HG03432 (cell line): ENCODE measurements at regions not wholly inside any gene's neighbourhood (a gene's known extent, or its start where the extent isn't known, plus 50 kb on each side); places are given as distances from the start of the nearest gene placed in this dataset.

Source experiments
- ATAC-seq: cut with Tn5 transposase; IDR thresholded peaks from one replicate; pipeline ENCODE4 v1.9.1; 2021; ENCODE audit warnings: mild to moderate bottlenecking, moderate library complexity; ENCODE audit not compliant: unreplicated experiment

DNA sequence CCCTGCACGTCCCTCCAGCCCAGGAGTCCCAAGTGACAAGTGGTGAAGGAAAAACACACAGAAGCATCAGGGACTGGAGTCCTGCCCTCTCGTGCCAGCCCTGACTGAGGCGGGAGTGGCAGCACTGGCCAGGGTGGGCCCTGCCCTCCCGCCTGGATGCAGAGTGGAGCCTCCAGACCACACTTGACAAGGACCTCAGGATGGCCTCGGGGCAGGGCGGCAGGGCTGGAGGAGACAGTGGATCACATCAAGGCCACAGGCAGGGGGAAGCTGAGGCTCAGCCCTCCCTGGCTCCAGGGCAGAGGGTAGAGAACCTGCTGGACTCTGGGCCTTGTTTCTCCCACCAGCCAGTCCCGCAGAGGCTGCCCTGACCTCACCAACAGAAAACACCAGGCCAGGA, 128.8 kb upstream of the CDH4 start:
- no peak for ATAC-seq

GRCh38 chr20:61123751-61124368, 128.2 kb upstream of the CDH4 start:
- ATAC-seq, result no peak

GRCh38 chr20:61125076-61125475, 127.0 kb upstream of the CDH4 start:
- no peak for ATAC-seq

DNA sequence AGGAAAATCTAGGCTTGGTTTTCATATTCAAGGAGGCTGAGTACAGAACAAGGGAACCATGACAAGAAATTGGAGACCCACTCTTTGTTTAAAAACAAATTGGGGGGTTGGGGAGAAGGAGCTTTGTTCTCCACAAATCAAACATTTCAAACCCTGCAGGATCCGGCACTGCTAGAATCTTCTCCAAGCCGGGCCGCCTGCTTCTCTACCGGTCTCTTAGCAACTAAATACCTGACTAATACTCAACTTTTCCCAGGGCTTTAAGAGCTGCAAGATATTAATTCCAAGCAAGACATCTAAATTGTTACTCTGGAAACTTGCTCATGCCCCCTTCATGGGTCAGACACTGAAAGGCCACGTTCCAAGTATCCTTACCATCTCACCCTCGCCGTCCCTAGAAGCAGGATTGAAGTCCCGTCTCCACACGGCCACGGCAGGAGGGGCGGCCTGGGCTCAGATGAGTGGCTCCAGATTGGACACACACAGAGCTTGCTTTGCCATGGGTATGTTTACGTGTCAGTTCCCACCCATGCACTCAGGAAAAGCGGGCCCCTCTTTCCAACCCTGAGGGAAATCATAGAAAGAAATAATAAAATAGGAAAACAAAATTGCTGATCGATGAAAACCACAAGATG, 126.4 kb upstream of the CDH4 start:
- ATAC-seq, result no peak

GRCh38 chr20:61126369-61127195, 125.5 kb upstream of the CDH4 start:
- ATAC-seq, result no peak

DNA sequence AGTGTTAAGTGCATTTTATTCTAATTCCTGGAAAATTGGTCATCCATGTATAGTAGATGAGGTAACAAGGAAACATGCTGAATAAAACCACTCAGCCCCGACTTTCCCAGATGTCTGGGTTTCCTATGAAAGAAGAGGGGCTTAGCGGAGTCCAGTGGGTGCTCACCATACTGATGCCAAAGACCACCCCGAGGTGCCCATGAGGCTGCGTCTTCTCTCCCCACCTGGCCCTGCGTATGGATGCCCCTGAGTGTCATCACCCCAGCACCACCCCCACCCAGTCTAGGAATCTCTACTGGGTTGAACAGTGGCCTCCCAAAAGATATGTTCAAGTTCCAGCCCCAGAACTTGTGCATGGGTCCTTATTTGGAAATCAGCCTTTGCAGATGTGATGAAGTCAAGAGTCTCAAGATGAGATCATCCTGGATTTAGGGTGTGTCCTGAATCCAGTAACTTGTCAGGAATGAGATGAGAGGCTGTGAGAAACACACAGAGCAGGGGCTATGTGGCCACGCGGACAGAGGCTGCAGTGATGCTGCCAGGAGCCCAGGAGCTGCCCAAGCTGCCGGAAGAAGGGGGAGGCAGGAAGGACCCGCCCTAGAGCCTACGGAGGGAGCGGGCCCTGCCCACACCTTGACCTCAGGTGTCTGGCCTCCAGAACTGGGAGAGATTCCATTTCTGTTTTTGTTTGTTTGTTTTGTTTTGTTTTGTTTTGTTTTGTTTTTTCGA, 124.6 kb upstream of the CDH4 start:
- no peak for ATAC-seq

- no peak for ATAC-seq
Measured at GRCh38 chr20:61128701-61129269, 123.3 kb upstream of the CDH4 start.

- no peak for ATAC-seq
Measured at GRCh38 chr20:61129311-61129710, 122.8 kb upstream of the CDH4 start.

DNA sequence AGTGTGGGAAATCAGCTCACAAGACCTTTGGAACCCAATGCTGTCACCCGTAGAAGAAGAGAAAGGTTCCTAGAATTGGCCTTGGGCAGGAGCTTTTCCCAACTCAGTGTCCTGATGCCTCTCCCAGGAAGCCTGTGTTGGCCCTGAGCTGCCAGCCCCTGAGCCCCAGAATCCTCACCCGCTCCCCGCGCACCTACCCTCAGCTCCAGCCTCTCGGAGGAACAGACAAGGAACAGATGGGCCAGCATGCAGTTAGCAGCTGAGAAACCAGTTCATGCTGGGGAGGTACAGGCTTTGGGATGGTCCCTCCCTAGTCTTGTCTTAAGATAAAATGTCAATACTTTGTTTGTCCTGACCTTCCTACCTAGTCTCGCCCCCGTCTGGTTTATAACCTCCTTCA, 121.9 kb upstream of the CDH4 start:
- no peak for ATAC-seq

DNA sequence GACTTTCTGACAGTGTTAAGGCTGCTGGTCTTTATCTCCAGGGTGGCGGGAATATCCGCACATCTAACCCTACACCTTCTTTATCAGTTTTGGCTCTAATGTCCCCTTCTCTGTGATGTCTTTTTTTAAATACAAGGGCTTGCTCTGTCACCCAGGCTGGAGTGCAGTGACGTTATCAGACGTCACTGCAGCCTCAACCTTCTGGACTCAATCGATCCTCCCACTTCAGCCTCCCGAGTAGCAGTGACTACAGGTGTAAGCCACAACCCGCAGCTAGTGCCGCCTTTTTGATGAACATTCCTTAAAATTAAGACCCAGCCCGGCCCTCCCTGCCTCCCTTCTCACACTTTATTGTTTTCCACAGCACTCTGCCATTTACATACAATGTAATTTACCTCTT, 120.1 kb upstream of the CDH4 start:
- no peak for ATAC-seq

DNA sequence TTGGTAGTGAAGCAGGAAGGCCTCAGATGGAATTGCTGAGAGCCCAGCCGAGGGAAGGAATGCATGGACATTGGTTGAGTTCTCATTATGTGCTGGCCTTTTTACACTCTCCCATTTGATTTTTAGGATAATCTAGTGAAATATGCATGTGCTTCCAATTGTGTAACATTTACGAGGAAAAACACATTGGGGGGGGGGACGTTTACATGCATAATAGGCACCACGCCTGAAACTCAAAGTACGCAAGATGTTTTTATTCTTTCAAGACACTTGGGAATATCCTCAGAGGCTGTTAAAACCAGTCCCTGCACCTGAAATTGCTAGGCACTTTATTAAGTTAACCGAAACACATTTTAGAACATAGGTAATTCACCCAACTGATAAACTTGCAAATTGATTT, 118.5 kb upstream of the CDH4 start:
- ATAC-seq, result no peak

DNA sequence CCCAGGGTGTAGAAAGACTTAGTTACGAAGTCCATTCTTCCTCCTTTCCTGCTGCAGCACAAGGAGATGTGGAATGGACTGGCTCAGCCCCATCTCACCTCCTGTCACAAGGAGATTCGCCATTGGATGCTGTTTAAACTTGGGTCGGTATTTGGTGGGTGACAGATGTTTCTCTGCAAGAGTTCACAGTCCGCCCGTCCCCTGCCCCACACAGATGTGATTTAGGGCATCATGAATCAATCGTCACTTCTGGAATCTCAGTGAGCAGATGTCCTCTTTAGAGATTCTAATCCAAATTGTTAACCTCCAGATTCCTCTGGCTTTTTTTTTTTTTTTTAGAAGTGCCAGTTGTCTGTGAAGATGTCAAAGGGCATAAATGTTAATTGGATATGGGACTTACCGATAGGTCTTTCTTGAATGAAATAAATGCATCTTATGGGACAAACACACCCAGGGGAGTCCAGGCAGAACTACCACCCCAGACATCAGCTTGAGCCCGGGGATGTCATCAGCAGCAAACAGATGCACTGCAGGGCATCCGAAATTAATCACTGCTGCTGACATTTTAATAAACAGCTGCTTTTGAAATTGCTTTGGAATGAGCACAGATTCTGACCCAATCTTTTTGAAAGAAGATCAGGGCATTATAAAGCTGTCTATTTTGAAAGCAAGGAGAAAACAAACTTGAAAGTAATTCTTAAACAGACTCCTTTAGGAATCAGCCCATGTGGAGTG, 117.6 kb upstream of the CDH4 start:
- no peak for ATAC-seq

DNA sequence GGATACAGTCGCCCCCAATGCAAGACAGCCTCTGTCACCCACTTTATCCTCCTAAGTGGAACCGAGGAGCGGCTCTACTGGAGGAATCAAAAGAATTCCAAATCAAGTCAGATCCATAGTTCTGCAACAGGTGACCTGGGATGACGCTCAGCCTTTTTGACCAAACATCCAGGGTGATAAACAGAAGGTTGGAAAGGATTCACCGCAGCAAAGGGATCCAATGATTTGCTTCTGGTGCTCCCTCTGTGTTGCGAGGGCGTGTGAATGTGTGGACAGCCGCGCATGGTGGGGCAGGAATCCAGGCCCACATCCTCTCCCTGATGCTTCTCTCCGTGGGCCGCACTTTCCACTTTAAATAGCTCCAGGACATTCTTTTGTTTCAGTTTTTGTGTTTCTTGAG, 116.8 kb upstream of the CDH4 start:
- no peak for ATAC-seq

DNA sequence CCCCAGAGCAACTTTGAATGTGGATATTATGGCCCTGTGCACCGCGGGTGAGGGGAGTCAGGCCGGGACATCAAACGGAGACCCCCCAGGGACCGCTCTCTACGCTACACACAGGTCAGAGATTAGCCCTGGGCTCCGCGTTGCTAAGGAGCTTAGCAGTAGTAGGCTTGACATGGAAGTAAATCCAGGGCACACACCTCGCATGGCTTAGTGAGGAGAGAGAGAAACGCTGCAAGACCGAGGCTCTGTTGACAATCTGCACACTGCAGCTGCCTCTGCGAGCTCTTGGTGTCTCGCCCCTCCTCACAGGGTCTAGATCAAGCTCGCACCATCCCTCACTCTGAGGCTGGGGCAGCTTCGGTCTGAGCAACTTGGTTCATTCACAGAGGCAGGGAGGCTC, 116.1 kb upstream of the CDH4 start:
- no peak for ATAC-seq

DNA sequence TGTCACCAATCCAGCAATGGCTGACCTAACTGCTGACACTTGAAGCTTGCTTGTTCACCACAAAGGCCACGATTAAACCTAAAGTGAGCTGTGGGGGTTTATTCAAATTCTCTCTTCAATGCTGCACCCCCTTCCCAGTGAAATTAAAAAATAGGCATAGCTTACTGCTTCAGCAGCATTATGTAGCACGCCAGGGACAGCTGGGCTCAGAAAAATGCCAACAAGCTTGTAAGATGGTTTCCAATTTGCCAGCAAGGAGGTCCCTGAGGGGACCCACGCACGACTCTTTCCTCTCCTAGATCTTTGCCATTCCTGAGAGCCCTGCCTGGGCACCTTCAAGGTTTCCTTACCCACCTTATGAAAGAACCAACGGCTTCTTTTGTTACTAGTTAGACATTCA, 113.5 kb upstream of the CDH4 start:
- ATAC-seq, result no peak

GRCh38 chr20:61139031-61139430, 113.0 kb upstream of the CDH4 start:
- ATAC-seq, result no peak

- ATAC-seq, result no peak
Measured at GRCh38 chr20:61140576-61140975, 111.5 kb upstream of the CDH4 start.

DNA sequence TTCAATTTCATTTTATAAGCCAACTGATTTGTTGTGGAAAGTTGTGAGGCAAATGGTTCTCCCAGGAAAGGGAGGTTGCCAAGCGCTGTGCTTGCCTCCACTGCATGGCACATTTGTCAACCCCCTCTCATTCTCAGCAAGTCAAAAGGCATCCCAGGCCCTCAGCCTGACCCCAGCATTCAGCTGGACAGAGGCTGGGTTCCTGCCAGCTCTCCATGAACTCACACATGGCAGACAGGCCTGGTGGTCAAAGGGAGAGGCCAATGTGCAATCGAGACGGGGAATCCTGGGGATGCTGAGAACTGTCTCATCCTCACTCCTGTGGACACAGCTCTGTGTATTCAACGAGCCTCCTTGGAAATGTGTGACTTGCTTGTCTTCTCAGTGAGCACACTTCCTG, 106.0 kb upstream of the CDH4 start:
- ATAC-seq, result no peak

GRCh38 chr20:61149636-61150035, 102.4 kb upstream of the CDH4 start:
- ATAC-seq, result no peak

DNA sequence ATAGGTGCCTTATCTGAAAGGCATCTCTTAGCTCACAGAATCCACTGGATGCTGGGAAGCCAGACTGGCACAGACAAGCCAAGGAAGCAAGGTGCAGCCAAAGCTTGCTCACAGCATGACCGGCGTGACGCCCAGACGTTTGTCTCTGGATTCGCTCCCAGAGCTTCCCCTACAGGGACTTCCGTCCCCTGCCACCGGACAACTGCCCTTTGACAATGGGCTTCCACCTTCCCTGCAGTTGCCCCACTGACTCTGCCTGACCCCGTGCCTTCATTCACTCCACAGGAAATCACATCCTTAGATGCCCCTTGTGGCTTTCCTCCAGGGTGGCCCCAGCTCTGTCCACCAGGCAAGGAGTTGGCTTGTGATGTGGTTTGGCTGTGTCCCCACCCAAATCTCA, 94.8 kb upstream of the CDH4 start:
- ATAC-seq, result no peak
